ENCODE measurements at regions not wholly inside any gene's neighbourhood (a gene's known extent, or its start where the extent isn't known, plus 50 kb on each side); places are given as distances from the start of the nearest gene placed in this dataset.

- TF ChIP-seq POLR2A (IDR thresholded peaks at IDR 0.05): no peak
- TF ChIP-seq, protein P1, sequence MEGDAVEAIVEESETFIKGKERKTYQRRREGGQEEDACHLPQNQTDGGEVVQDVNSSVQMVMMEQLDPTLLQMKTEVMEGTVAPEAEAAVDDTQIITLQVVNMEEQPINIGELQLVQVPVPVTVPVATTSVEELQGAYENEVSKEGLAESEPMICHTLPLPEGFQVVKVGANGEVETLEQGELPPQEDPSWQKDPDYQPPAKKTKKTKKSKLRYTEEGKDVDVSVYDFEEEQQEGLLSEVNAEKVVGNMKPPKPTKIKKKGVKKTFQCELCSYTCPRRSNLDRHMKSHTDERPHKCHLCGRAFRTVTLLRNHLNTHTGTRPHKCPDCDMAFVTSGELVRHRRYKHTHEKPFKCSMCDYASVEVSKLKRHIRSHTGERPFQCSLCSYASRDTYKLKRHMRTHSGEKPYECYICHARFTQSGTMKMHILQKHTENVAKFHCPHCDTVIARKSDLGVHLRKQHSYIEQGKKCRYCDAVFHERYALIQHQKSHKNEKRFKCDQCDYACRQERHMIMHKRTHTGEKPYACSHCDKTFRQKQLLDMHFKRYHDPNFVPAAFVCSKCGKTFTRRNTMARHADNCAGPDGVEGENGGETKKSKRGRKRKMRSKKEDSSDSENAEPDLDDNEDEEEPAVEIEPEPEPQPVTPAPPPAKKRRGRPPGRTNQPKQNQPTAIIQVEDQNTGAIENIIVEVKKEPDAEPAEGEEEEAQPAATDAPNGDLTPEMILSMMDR (IDR thresholded peaks at IDR 0.05): no peak
Measured at GRCh38 chr18:69222089-69222488, 178.6 kb upstream of the DOK6 start.

Data from breast epithelium (tissue), 3 donors.